ENCODE measurements at regions not wholly inside any gene's neighbourhood (a gene's known extent, or its start where the extent isn't known, plus 50 kb on each side); places are given as distances from the start of the nearest gene placed in this dataset.

DNA sequence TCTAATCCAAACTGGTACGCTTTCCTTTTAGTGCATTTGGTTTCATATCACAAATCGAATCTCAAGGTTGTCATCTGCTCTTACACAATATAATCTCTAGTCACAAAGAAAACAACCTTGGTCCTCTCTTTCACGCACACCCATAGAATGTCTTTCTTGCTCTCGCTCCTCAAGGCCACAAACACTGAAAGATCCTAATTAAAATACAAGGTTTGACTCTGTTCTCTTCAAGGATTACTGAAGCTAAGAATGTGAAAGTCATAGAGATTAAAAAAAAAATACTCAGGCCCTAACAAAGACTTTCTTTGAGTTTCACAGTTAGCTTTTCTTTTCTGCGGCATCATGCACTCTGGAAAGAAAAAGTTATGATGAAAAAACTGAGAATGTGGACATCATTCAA lies 891.5 kb downstream of the EFNB2 start:
- no peak for TF ChIP-seq CTCF (conservative IDR thresholded peaks at IDR 0.05 in 1 of 2, IDR thresholded peaks at IDR 0.05 in 1 of 2; ENCODE audit: low read depth in 1 of 2, low read length in 2 of 2)
- no peak for TF ChIP-seq EZH2 (IDR thresholded peaks at IDR 0.05; ENCODE audit: low read length, missing control alignments)
